H9 (cell line): ENCODE measurements at regions not wholly inside any gene's neighbourhood (a gene's known extent, or its start where the extent isn't known, plus 50 kb on each side); places are given as distances from the start of the nearest gene placed in this dataset.
"Not testable (repeated sequence)": the region's sequence is repeated elsewhere in the genome, so short reads cannot be mapped to it uniquely, and the experiment has no call there.

ENCODE experiments used
- DNase-seq: peaks from one replicate; pipeline ENCODE4 v3.0.0-alpha.2; 2017
- H2AFZ ChIP-seq: one replicate; pipeline ENCODE4 v1.6.1; 2013; ENCODE audit warnings: mild to moderate bottlenecking, low read length, control low read depth, moderate library complexity
- H2AK5ac ChIP-seq: 2 replicates; pipeline ENCODE4 v1.6.1; 2013; ENCODE audit warnings: low read length, control low read depth, mixed read lengths; ENCODE audit not compliant: insufficient read length
- H2BK120ac ChIP-seq: one replicate; pipeline ENCODE4 v1.6.1; 2013; ENCODE audit warnings: low read depth, mild to moderate bottlenecking, low read length, control low read depth, inconsistent platforms; ENCODE audit not compliant: poor library complexity, severe bottlenecking
- H2BK12ac ChIP-seq: 2 replicates; pipeline ENCODE4 v1.6.1; 2013; ENCODE audit warnings: low read length, control low read depth, mixed read lengths, low read depth; ENCODE audit not compliant: insufficient read length
- H2BK15ac ChIP-seq: 2 replicates; pipeline ENCODE4 v1.6.1; 2013; ENCODE audit warnings: low read depth, low read length, control low read depth
- H2BK20ac ChIP-seq: one replicate; pipeline ENCODE4 v1.6.1; 2013; ENCODE audit warnings: low read depth, mild to moderate bottlenecking, low read length, control low read depth, inconsistent platforms; ENCODE audit not compliant: poor library complexity, severe bottlenecking
- H2BK5ac ChIP-seq: 2 replicates; pipeline ENCODE4 v1.6.1; 2013; ENCODE audit warnings: low read length, control low read depth, mixed read lengths; ENCODE audit not compliant: insufficient read length
- H3K14ac ChIP-seq: 2 replicates; pipeline ENCODE4 v1.6.1; 2013; ENCODE audit warnings: low read length, control low read depth; ENCODE audit not compliant: insufficient read depth
- H3K18ac ChIP-seq: 2 replicates; pipeline ENCODE4 v1.6.1; 2013; ENCODE audit warnings: low read depth, mild to moderate bottlenecking, mixed read lengths, low read length, control low read depth; ENCODE audit not compliant: insufficient read length
- H3K23ac ChIP-seq: 2 replicates; pipeline ENCODE4 v1.6.1; 2013; ENCODE audit warnings: low read length, control low read depth, mixed read lengths, low read depth; ENCODE audit not compliant: insufficient read length
- H3K23me2 ChIP-seq: 2 replicates; pipeline ENCODE4 v1.6.1; 2013; ENCODE audit warnings: low read depth, mild to moderate bottlenecking, mixed read lengths, low read length, control low read depth; ENCODE audit not compliant: insufficient read length, poor library complexity, severe bottlenecking
- H3K27ac ChIP-seq: 2 replicates; pipeline ENCODE4 v1.5.1; 2013; ENCODE audit warnings: low read length, control low read depth, mixed read lengths, low read depth; ENCODE audit not compliant: insufficient read length
- H3K27me3 ChIP-seq: 2 replicates; pipeline ENCODE4 v1.6.1; 2013; ENCODE audit warnings: low read length, control low read depth, inconsistent platforms; ENCODE audit not compliant: insufficient read depth
- H3K4ac ChIP-seq: 2 replicates; pipeline ENCODE4 v1.6.1; 2013; ENCODE audit warnings: low read depth, mild to moderate bottlenecking, control low read depth, inconsistent platforms, low read length, moderate library complexity
- H3K4me1 ChIP-seq: 2 replicates; pipeline ENCODE4 v1.6.1; 2013; ENCODE audit warnings: low read length, control low read depth, inconsistent platforms; ENCODE audit not compliant: insufficient read depth
- H3K4me2 ChIP-seq: 2 replicates; pipeline ENCODE4 v1.6.1; 2013; ENCODE audit warnings: low read length, control low read depth, mixed read lengths; ENCODE audit not compliant: insufficient read length, insufficient read depth
- H3K56ac ChIP-seq: 2 replicates; pipeline ENCODE4 v1.6.1; 2013; ENCODE audit warnings: low read depth, mild to moderate bottlenecking, mixed read lengths, low read length, control low read depth; ENCODE audit not compliant: insufficient read length
- H3K79me1 ChIP-seq: 2 replicates; pipeline ENCODE4 v1.6.1; 2013; ENCODE audit warnings: low read depth, mild to moderate bottlenecking, moderate library complexity, low read length, control low read depth, inconsistent platforms; ENCODE audit not compliant: insufficient read depth, poor library complexity, severe bottlenecking
- H3K79me2 ChIP-seq: 2 replicates; pipeline ENCODE4 v1.6.1; 2013; ENCODE audit warnings: low read length, control low read depth, inconsistent platforms; ENCODE audit not compliant: insufficient read depth
- H3K9ac ChIP-seq: 2 replicates; pipeline ENCODE4 v1.6.1; 2013; ENCODE audit warnings: low read length, control low read depth, mixed read lengths; ENCODE audit not compliant: insufficient read length; ENCODE audit errors: extremely low read depth
- H3K9me3 ChIP-seq: one replicate; pipeline ENCODE4 v1.6.1; 2013; ENCODE audit warnings: low read depth, low read length, inconsistent platforms; ENCODE audit not compliant: control insufficient read depth
- H3T11ph ChIP-seq: one replicate; pipeline ENCODE4 v1.6.1; 2013; ENCODE audit warnings: mild to moderate bottlenecking, low read length, control low read depth, inconsistent platforms
- H4K20me1 ChIP-seq: one replicate; pipeline ENCODE4 v1.6.1; 2013; ENCODE audit not compliant: control insufficient read depth, insufficient read length, insufficient read depth
- H4K5ac ChIP-seq: 2 replicates; pipeline ENCODE4 v1.6.1; 2013; ENCODE audit warnings: low read depth, mild to moderate bottlenecking, mixed read lengths, low read length, control low read depth; ENCODE audit not compliant: insufficient read length
- H4K8ac ChIP-seq: replicated peaks from 2 replicates; pipeline ENCODE4 v1.6.1; 2013; ENCODE audit warnings: low read length, control low read depth, mixed read lengths, low read depth; ENCODE audit not compliant: insufficient read length
- H4K91ac ChIP-seq: 2 replicates; pipeline ENCODE4 v1.6.1; 2013; ENCODE audit warnings: low read depth, mild to moderate bottlenecking, moderate library complexity, mixed read lengths, low read length, control low read depth; ENCODE audit not compliant: insufficient read length
- H3K27ac Mint-ChIP-seq, 3 experiments: 2 replicates in 2 of 3; 3 replicates in 1 of 3; pipeline ENCODE4 v1.8.0; 2020 to 2021; ENCODE audit warnings: mixed read lengths in 3 of 3, mild to moderate bottlenecking in 1 of 3, moderate library complexity in 1 of 3
- H3K27me3 Mint-ChIP-seq: 2 replicates; pipeline ENCODE4 v1.8.0; 2021; ENCODE audit warnings: low read depth, mild to moderate bottlenecking, moderate library complexity, mixed read lengths
- H3K36me3 Mint-ChIP-seq, 3 experiments: 2 replicates in 2 of 3; 3 replicates in 1 of 3; pipeline ENCODE4 v1.8.0; 2020 to 2021; ENCODE audit warnings: low read depth in 3 of 3, mixed read lengths in 3 of 3; ENCODE audit not compliant: insufficient read depth in 1 of 3
- H3K4me1 Mint-ChIP-seq, 2 experiments: 2 replicates each; pipeline ENCODE4 v1.8.0; 2020; ENCODE audit warnings: mixed read lengths in 2 of 2
- H3K4me3 Mint-ChIP-seq, 2 experiments: 2 replicates in 1 of 2; 3 replicates in 1 of 2; pipeline ENCODE4 v1.8.0; 2020 to 2021; ENCODE audit warnings: mild to moderate bottlenecking in 2 of 2, mixed read lengths in 2 of 2, moderate library complexity in 1 of 2
- H3K9me3 Mint-ChIP-seq, 2 experiments: 2 replicates in 1 of 2; 3 replicates in 1 of 2; pipeline ENCODE4 v1.8.0; 2020; ENCODE audit warnings: mild to moderate bottlenecking in 2 of 2, mixed read lengths in 2 of 2, moderate library complexity in 1 of 2
- WGBS: extraction: QIAGEN DNeasy Blood & Tissue Kit; methylation state at CpG from one replicate; pipeline ENCODE4 v1.1.7; 2013; ENCODE audit warnings: missing lambda C conversion rate, low lambda C conversion rate, mixed read lengths; ENCODE audit not compliant: insufficient read length; ENCODE audit errors: extremely low coverage; 5-methylcytosine and 5-hydroxymethylcytosine counted together
- TF ChIP-seq, protein P1 (sequence below): fragments of 200-600 bp; sonication (generic); conservative IDR thresholded peaks from 3 replicates; pipeline ENCODE4 v1.8.0; 2021; ENCODE audit warnings: antibody characterized with exemption, mild to moderate bottlenecking

DNA sequence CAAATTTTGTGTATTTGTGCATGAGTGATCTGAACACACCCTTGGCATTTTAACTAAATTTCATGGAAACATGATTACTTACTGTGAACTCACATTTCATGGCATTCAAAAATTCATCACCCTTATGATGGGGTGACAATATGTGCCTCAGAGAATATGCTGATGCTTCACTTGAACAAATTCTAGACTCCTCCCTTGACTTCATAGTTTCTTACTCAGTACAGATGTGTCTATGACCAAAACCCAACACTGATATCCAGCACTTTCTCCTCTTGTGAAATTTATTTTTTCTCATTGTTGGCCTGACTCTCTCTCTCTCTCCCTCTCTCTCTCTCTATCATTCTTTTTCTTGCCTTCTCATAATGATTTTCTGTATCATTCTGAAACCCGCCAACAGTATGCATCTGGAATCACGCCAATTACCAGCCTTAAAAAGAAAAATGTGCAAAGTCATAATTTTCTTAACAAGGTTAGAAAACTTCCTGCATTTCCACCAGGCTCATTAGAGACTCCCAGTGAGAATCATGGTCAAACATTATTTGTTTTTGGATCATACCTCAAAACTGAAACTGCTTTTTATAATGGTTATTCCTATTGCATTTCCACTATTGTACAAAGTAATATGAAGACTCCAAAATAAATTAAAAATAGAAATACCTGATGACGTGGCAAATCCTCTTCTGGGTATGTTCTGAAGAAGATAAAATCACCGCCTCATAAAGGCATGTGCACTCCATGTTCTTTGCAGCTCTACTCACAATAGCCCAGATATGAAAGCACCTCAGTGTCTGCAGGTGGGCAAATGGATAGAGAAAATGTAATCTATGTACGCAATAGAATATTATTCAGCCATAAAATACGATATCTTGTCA, 722.2 kb downstream of the TMEM121 start:
- peaks cover 2% of the 10 kb centered on the region; the same call in 1 of the 2 replicates for H3K27me3 Mint-ChIP-seq
- H3K27me3 ChIP-seq: no peaks in the 10 kb centered on the region
- no peaks in the 10 kb centered on the region for H3K23me2 ChIP-seq
- H3T11ph ChIP-seq: no peak overlapping the region
- H3K9me3 Mint-ChIP-seq: peaks cover 95 to 96% of the 10 kb centered on the region in 2 experiments
- H3K23ac ChIP-seq: no peak overlapping the region
- no peaks in the 10 kb centered on the region for H4K20me1 ChIP-seq
- H4K5ac ChIP-seq: no peak overlapping the region
- H3K4me2 ChIP-seq: no peak overlapping the region
- H4K8ac ChIP-seq: no peak overlapping the region
- no peak overlapping the region for H4K91ac ChIP-seq
- peaks cover 8 to 43% (median 15%) of the 10 kb centered on the region in 3 experiments; a peak in 6 of 7 replicates for H3K36me3 Mint-ChIP-seq
- H3K79me2 ChIP-seq: no peaks in the 10 kb centered on the region
- no peaks in the 10 kb centered on the region for H3K79me1 ChIP-seq
- no peak overlapping the region for H3K27ac ChIP-seq
- no peak overlapping the region for H2AFZ ChIP-seq
- DNase-seq: no peak
- H3K4me1 Mint-ChIP-seq: no peaks in the 10 kb centered on the region
- H3K9me3 ChIP-seq: peaks cover 52% of the 10 kb centered on the region
- H3K56ac ChIP-seq: no peak overlapping the region
- H3K4ac ChIP-seq: no peak overlapping the region
- H3K27ac Mint-ChIP-seq: no peak overlapping the region
- H3K14ac ChIP-seq: no peak overlapping the region
- no CpG with 5 or more reads among the region's 6 CpGs for WGBS
- H3K9ac ChIP-seq: no peak overlapping the region
- no peak overlapping the region for H2BK12ac ChIP-seq
- H2BK15ac ChIP-seq: no peak overlapping the region
- TF ChIP-seq, protein P1, sequence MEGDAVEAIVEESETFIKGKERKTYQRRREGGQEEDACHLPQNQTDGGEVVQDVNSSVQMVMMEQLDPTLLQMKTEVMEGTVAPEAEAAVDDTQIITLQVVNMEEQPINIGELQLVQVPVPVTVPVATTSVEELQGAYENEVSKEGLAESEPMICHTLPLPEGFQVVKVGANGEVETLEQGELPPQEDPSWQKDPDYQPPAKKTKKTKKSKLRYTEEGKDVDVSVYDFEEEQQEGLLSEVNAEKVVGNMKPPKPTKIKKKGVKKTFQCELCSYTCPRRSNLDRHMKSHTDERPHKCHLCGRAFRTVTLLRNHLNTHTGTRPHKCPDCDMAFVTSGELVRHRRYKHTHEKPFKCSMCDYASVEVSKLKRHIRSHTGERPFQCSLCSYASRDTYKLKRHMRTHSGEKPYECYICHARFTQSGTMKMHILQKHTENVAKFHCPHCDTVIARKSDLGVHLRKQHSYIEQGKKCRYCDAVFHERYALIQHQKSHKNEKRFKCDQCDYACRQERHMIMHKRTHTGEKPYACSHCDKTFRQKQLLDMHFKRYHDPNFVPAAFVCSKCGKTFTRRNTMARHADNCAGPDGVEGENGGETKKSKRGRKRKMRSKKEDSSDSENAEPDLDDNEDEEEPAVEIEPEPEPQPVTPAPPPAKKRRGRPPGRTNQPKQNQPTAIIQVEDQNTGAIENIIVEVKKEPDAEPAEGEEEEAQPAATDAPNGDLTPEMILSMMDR: no peak
- H2BK20ac ChIP-seq: no peak overlapping the region
- no peak overlapping the region for H3K18ac ChIP-seq
- H2BK120ac ChIP-seq: no peak overlapping the region
- H3K4me3 Mint-ChIP-seq: no peak overlapping the region
- no peak overlapping the region for H2BK5ac ChIP-seq
- no peaks in the 10 kb centered on the region for H3K4me1 ChIP-seq
- H2AK5ac ChIP-seq: no peak overlapping the region

DNA sequence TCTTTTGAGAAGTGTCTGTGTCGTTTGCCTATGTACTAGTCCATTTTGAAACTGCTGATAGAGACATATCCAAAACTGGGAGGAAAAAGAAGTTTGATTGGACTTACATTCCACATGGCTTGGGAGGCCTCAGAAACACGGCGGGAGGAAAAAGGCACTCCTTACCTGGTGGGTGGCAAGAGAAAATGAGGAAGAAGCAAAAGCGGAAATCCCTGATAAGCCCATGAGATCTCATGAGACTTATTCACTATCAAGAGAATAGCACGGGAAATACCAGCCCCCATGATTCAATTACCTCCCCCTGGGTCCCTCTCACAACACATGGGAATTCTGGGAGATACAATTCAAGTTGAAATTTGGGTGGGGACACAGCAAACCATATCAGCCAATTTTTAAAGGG, 727.6 kb downstream of the TMEM121 start:
- H3T11ph ChIP-seq, H3K14ac ChIP-seq, H3K18ac ChIP-seq, H3K79me2 ChIP-seq, H2AFZ ChIP-seq, H2AK5ac ChIP-seq, H3K4me2 ChIP-seq, H3K23ac ChIP-seq, H4K91ac ChIP-seq, H3K9ac ChIP-seq, H2BK20ac ChIP-seq, H3K4me3 Mint-ChIP-seq, H4K20me1 ChIP-seq, H2BK15ac ChIP-seq, H3K4me1 ChIP-seq, H4K8ac ChIP-seq, H2BK120ac ChIP-seq, H3K4me1 Mint-ChIP-seq, H3K27me3 Mint-ChIP-seq, H3K56ac ChIP-seq, H2BK5ac ChIP-seq, H3K23me2 ChIP-seq, H3K79me1 ChIP-seq, H4K5ac ChIP-seq, H3K4ac ChIP-seq, DNase-seq, H3K27ac ChIP-seq, H3K27me3 ChIP-seq, H3K27ac Mint-ChIP-seq, H2BK12ac ChIP-seq: not testable (repeated sequence)
- no CpG with 5 or more reads among the region's 5 CpGs for WGBS
- peaks cover 67% of the 10 kb centered on the region for H3K9me3 ChIP-seq
- Mint-ChIP-seq H3K9me3 (peaks cover 85 to 90% of the 10 kb centered on the region in 2 experiments), H3K36me3 (peaks cover 3 to 25% (median 14%) of the 10 kb centered on the region in 3 experiments; a peak in 5 of 7 replicates)
